HEK293 (cell line): ENCODE measurements at regions not wholly inside any gene's neighbourhood (a gene's known extent, or its start where the extent isn't known, plus 50 kb on each side); places are given as distances from the start of the nearest gene placed in this dataset.

Experiments used
- KLF10 ChIP-seq: fragments of 450-650 bp; IDR thresholded peaks from 2 replicates; pipeline ENCODE4 v1.5.1; 2018; ENCODE audit warnings: missing biosample characterization, mild to moderate bottlenecking, missing genetic modification characterization
- ZNF10 ChIP-seq: fragments of 450-650 bp; formaldehyde crosslinking; IDR thresholded peaks from 2 replicates; pipeline ENCODE4 v1.5.1; 2017; ENCODE audit warnings: missing biosample characterization, missing genetic modification characterization
- ZNF155 ChIP-seq: fragments of 450-650 bp; formaldehyde crosslinking; IDR thresholded peaks from 2 replicates; pipeline ENCODE4 v1.5.1; 2016; ENCODE audit warnings: missing biosample characterization, missing genetic modification characterization
- ZNF274 ChIP-seq, 2 experiments: fragments of 200-500 bp in 1 of 2; fragments of 450-650 bp in 1 of 2; sonication (Bioruptor generic) in 1 of 2; formaldehyde crosslinking in 1 of 2; IDR thresholded peaks; 2 replicates each; pipeline versions ENCODE4 v1.5.1 to v1.6.1; 2014 to 2016; ENCODE audit warnings: borderline replicate concordance in 1 of 2, inconsistent platforms in 1 of 2, low read length in 1 of 2, missing biosample characterization in 1 of 2, missing genetic modification characterization in 1 of 2
- ZNF626 ChIP-seq: fragments of 450-650 bp; sonication (Bioruptor Pico); formaldehyde crosslinking; IDR thresholded peaks from 2 replicates; pipeline ENCODE4 v1.5.1; 2018; ENCODE audit warnings: missing biosample characterization, missing genetic modification characterization, inconsistent platforms
- TF ChIP-seq, protein P1 (sequence below): fragments of 450-650 bp; formaldehyde crosslinking; IDR thresholded peaks from 2 replicates; pipeline ENCODE4 v1.5.1; 2016; ENCODE audit warnings: missing biosample characterization, missing genetic modification characterization
- TF ChIP-seq, protein P2 (sequence below): fragments of 450-650 bp; IDR thresholded peaks from 2 replicates; pipeline ENCODE4 v1.5.1; 2018; ENCODE audit warnings: missing biosample characterization, mild to moderate bottlenecking, missing genetic modification characterization
- TF ChIP-seq, protein P3 (sequence below): fragments of 450-650 bp; formaldehyde crosslinking; optimal IDR thresholded peaks from 2 replicates; pipeline ENCODE3; 2016; ENCODE audit warnings: missing biosample characterization, mild to moderate bottlenecking, missing genetic modification characterization

DNA sequence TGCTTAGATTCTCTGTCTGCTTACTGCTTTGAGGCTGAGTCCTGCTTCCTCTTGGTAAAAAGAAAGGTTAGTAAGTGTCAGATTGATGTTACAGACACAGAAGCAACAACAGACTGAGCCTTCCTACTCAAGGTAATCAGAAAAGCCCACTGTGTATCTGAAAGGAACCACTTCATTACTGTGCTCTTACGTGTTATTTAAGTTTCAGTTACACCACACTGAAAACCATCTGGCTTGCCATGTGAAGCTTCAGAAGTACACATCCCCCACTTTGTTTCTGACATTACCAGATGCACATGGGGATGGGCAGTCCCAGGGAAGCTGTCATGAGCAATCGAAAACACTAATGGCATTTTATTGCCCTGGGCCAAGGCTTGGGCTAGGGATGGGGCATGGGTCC lies 1290.1 kb downstream of the AACS start:
- TF ChIP-seq ZNF274 (IDR thresholded peaks at IDR 0.05; ENCODE audit: low read length) (no peak), ZNF274 (tag by site-specific recombination; IDR thresholded peaks at IDR 0.05; ENCODE audit: borderline replicate concordance) (no peak), ZNF626 (no peak), ZNF10 (tag by site-specific recombination) (no peak), KLF10 (no peak), ZNF155 (no peak)
- TF ChIP-seq, protein P1, sequence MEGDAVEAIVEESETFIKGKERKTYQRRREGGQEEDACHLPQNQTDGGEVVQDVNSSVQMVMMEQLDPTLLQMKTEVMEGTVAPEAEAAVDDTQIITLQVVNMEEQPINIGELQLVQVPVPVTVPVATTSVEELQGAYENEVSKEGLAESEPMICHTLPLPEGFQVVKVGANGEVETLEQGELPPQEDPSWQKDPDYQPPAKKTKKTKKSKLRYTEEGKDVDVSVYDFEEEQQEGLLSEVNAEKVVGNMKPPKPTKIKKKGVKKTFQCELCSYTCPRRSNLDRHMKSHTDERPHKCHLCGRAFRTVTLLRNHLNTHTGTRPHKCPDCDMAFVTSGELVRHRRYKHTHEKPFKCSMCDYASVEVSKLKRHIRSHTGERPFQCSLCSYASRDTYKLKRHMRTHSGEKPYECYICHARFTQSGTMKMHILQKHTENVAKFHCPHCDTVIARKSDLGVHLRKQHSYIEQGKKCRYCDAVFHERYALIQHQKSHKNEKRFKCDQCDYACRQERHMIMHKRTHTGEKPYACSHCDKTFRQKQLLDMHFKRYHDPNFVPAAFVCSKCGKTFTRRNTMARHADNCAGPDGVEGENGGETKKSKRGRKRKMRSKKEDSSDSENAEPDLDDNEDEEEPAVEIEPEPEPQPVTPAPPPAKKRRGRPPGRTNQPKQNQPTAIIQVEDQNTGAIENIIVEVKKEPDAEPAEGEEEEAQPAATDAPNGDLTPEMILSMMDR (tag by site-specific recombination) = no peak
- TF ChIP-seq, protein P2, sequence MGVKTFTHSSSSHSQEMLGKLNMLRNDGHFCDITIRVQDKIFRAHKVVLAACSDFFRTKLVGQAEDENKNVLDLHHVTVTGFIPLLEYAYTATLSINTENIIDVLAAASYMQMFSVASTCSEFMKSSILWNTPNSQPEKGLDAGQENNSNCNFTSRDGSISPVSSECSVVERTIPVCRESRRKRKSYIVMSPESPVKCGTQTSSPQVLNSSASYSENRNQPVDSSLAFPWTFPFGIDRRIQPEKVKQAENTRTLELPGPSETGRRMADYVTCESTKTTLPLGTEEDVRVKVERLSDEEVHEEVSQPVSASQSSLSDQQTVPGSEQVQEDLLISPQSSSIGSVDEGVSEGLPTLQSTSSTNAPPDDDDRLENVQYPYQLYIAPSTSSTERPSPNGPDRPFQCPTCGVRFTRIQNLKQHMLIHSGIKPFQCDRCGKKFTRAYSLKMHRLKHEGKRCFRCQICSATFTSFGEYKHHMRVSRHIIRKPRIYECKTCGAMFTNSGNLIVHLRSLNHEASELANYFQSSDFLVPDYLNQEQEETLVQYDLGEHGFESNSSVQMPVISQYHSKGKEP (tag by site-specific recombination) = no peak
- TF ChIP-seq, protein P3, sequence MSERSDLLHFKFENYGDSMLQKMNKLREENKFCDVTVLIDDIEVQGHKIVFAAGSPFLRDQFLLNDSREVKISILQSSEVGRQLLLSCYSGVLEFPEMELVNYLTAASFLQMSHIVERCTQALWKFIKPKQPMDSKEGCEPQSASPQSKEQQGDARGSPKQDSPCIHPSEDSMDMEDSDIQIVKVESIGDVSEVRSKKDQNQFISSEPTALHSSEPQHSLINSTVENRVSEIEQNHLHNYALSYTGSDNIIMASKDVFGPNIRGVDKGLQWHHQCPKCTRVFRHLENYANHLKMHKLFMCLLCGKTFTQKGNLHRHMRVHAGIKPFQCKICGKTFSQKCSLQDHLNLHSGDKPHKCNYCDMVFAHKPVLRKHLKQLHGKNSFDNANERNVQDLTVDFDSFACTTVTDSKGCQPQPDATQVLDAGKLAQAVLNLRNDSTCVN (tag by site-specific recombination) = no peak
